SK-N-SH treated with all-trans-retinoic acid at 6 μM for 48 hours (cell line): ENCODE measurements at regions not wholly inside any gene's neighbourhood (a gene's known extent, or its start where the extent isn't known, plus 50 kb on each side); places are given as distances from the start of the nearest gene placed in this dataset.

Experiments
- ATAC-seq: fragments of 200-7000 bp; cut with Tn5 transposase; 3 replicates; pipeline ENCODE4 v1.9.1; 2020; ENCODE audit warnings: mild to moderate bottlenecking, moderate library complexity

GRCh38 chr21:7129884-7130710 is 3391.3 kb upstream of the TPTE start:
- ATAC-seq = peak; percentile 41; the same call in 1 of the 3 replicates
